Heart left ventricle (tissue), 16 donors: ENCODE measurements at regions not wholly inside any gene's neighbourhood (a gene's known extent, or its start where the extent isn't known, plus 50 kb on each side); places are given as distances from the start of the nearest gene placed in this dataset.

Source experiments
- ATAC-seq, 4 donors: fragments of 200-7000 bp; cut with Tn5 transposase; one replicate each; pipeline ENCODE4 v1.9.1; 2020 to 2022; ENCODE audit warnings: moderate library complexity in 4 of 4, mild to moderate bottlenecking in 3 of 4, moderate number of reproducible peaks in 1 of 4
- DNase-seq, 5 donors: peaks; one replicate each; pipeline ENCODE4 v3.0.0-alpha.2; 2020
- H3K27ac ChIP-seq, 12 donors: fragments of 200-600 bp; sonication (generic) in 4 of 12; one replicate each; pipeline versions ENCODE4 v1.5.0 to v1.8.0; 2016 to 2022; ENCODE audit warnings: mild to moderate bottlenecking in 2 of 12
- H3K27me3 ChIP-seq, 9 donors: fragments of 200-600 bp; sonication (generic) in 2 of 9; one replicate each; pipeline versions ENCODE4 v1.5.1 to v1.8.0; 2016 to 2022; ENCODE audit warnings: mild to moderate bottlenecking in 3 of 9
- H3K36me3 ChIP-seq, 9 donors: fragments of 200-600 bp; sonication (generic) in 2 of 9; one replicate each; pipeline versions ENCODE4 v1.5.0 to v1.8.0; 2018 to 2022; ENCODE audit warnings: mild to moderate bottlenecking in 2 of 9
- H3K4me1 ChIP-seq, 12 donors: fragments of 200-600 bp; sonication (generic) in 4 of 12; one replicate each; pipeline versions ENCODE4 v1.5.0 to v1.8.0; 2016 to 2022; ENCODE audit warnings: mild to moderate bottlenecking in 3 of 12
- H3K4me3 ChIP-seq, 12 donors: fragments of 200-600 bp; sonication (generic) in 4 of 12; one replicate each; pipeline versions ENCODE4 v1.5.0 to v1.8.0; 2017 to 2022; ENCODE audit warnings: mild to moderate bottlenecking in 9 of 12, moderate library complexity in 4 of 12
- H3K9me3 ChIP-seq, 12 donors: fragments of 200-600 bp; sonication (generic) in 4 of 12; one replicate each; pipeline versions ENCODE4 v1.5.0 to v1.8.0; 2016 to 2022; ENCODE audit warnings: mild to moderate bottlenecking in 1 of 12
- POLR2A ChIP-seq, 2 donors: fragments of 450-650 bp; IDR thresholded peaks; one replicate each; pipeline ENCODE4 v1.6.1; 2017; ENCODE audit warnings: antibody characterized with exemption in 2 of 2, mild to moderate bottlenecking in 2 of 2, moderate library complexity in 2 of 2
- WGBS, 4 donors: extraction: QIAGEN DNeasy Blood & Tissue Kit in 2 of 4; methylation state at CpG; one replicate each; pipeline versions ENCODE4 v1.1.5 to v1.1.7; 2013 to 2018; 5-methylcytosine and 5-hydroxymethylcytosine counted together
- intact Hi-C, 10 donors: fragments of 100-400 bp; cut with DNase I; formaldehyde crosslinking; loops; one replicate each; pipeline versions ENCODE4 v1.11.1 to v1.14.2; 2022
- TF ChIP-seq, protein P1 (sequence below), 12 donors: fragments of 200-600 bp; sonication (generic) in 4 of 12; IDR thresholded peaks; one replicate each; pipeline versions ENCODE4 v1.5.0 to v1.8.0; 2018 to 2022; ENCODE audit warnings: antibody characterized with exemption in 12 of 12, mild to moderate bottlenecking in 5 of 12
- donor health status: ischemic (EF 13 %, LVEDD 7.1; RV severe dilation, severe dysfunction).
- donor health status: healthy with polysubstance abuse.
- donor health status: DM: no; HTN: yes; CAD: no.
- donor health status: DM: no; HTN: no; CAD: no.
- donor health status: ischemic (EF 25% LVEDD 6.9; RV normal size, moderate dysfunction).
- donor health status: ischemic (EF 25% LVEDD 5.7; RV mildly dilated, moderate dysfunction).
- donor health status: healthy.
- donor health status: DM: yes; HTN: yes; CAD: no.
- donor health status: ischemic (EF 35%, LVEDD 5.7; RV mildly dilated, moderate dysfunction).
- donor health status: nonischemic (EF 11% LVEDD 7.7; RV severe dilation, severe dysfunction).
- donor health status: DM: yes; HTN: yes; CAD: no.
- donor health status: PGD.
- donor health status: ischemic (EF 29% LVEDD 5.4; RV normal size, mild dysfunction).
- donor health status: nonischemic (EF 23%, LVEDD 6.1; RV moderate dilation, normal function).

DNA sequence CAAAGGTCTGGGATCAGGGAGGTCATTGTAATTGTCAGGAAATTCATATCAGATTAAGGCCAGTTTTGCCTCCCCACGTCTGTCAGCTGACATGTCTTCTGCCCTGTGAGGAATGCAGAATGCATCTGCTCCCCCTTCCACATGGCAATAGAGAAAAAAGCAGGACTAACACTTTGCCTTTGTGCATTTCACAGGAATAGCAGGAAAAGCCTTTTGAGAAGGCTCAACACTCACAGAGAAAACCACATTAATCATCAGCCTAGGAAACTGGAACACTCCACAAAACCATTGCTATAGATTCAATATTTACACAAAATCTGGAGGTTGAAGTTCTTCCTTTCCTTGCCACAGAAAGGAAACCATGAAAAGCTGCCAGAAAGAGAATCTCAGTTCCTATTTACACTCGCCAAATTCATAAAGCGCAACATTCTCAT is 165.2 kb upstream of the HES1 start:
- intact Hi-C loops, result loop anchor here in 5 of 10 donors (5.0 to 10.0 kb wide), 4 partner anchors 183 to 347 kb away; no protein-coding TSS in a partner anchor

DNA sequence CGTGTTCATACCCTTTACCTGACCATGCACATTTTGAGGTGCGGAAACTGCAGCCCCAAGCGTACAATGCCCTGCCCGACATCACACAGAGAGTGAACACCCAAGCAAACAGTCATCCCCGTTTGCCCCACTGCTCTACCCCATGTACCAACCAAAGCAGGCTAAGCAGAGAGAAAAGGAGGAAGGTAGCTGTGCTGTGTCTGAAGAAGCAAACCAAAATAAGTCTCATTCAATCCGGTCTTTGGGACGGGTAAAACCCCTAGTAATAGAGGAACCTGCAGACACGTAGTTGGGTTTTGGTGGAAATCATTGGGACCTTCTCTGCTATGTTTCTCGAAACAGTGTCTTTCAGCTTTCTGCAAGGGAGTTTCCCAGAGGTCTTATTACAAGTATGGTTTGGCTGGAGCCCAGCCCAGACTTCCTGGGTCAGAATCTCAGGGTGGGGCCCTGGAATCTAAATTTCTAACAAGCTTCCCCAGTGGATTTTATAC is 164.6 kb upstream of the HES1 start:
- Histone ChIP-seq H3K4me3 (no peak overlapping the region), H3K27ac (no peak overlapping the region), H3K27me3 (peaks cover 0 to 10% (median 0%) of the 10 kb centered on the region in 9 donors), H3K36me3 (no peaks in the 10 kb centered on the region), H3K9me3 (no peaks in the 10 kb centered on the region), H3K4me1 (peaks cover 0 to 16% (median 0%) of the 10 kb centered on the region in 12 donors)
- intact Hi-C loops, result loop anchor here in 5 of 10 donors (5.0 to 10.0 kb wide), 4 partner anchors 184 to 346 kb away; no protein-coding TSS in a partner anchor
- TF ChIP-seq POLR2A (IDR thresholded peaks at IDR 0.05), result no peak
- TF ChIP-seq, protein P1, sequence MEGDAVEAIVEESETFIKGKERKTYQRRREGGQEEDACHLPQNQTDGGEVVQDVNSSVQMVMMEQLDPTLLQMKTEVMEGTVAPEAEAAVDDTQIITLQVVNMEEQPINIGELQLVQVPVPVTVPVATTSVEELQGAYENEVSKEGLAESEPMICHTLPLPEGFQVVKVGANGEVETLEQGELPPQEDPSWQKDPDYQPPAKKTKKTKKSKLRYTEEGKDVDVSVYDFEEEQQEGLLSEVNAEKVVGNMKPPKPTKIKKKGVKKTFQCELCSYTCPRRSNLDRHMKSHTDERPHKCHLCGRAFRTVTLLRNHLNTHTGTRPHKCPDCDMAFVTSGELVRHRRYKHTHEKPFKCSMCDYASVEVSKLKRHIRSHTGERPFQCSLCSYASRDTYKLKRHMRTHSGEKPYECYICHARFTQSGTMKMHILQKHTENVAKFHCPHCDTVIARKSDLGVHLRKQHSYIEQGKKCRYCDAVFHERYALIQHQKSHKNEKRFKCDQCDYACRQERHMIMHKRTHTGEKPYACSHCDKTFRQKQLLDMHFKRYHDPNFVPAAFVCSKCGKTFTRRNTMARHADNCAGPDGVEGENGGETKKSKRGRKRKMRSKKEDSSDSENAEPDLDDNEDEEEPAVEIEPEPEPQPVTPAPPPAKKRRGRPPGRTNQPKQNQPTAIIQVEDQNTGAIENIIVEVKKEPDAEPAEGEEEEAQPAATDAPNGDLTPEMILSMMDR (IDR thresholded peaks at IDR 0.05), result no peak
- peak in 1 of 5 donors; percentile 43 for DNase-seq
- 83 to 94% (median 84%) methylated on average over 9 of the region's 9 CpGs for WGBS, 4 donors
- peak in 1 of 4 donors; percentile 24 for ATAC-seq

More for the DNA sequence above, 165.2 kb upstream of the HES1 start:
- H3K4me1 ChIP-seq, result peaks cover 0 to 16% (median 0%) of the 10 kb centered on the region in 12 donors
- H3K27ac ChIP-seq, result no peak overlapping the region
- DNase-seq, result no peak
- TF ChIP-seq, protein P1 (IDR thresholded peaks at IDR 0.05), result no peak
- no peak for TF ChIP-seq POLR2A (IDR thresholded peaks at IDR 0.05)
- no peaks in the 10 kb centered on the region for H3K36me3 ChIP-seq
- ATAC-seq, result no peak
- H3K27me3 ChIP-seq, result peaks cover 0 to 10% (median 0%) of the 10 kb centered on the region in 9 donors
- WGBS, 4 donors, result 71 to 78% (median 75%) methylated on average over 3 of the region's 3 CpGs
- H3K4me3 ChIP-seq, result no peak overlapping the region
- no peaks in the 10 kb centered on the region for H3K9me3 ChIP-seq

DNA sequence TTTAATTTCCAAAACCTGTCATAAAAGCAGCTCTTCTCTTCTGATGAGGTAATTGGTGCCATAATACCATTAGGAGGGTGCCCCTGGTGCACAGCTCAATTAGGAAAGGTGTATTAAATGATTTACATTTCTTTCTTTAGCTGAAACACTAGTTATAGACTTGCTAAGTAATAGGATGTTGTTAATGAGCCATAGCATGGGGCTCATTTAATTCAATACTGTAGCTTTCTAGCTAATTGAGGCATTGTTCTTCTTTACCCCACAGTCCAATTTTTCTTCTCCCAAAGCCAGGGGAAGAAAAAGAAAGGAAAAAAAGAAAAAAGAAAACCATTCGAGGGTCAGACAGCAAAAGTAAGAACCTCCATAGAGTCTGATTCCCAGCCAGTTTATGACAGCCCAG is 164.0 kb upstream of the HES1 start:
- no peaks in the 10 kb centered on the region for H3K9me3 ChIP-seq
- no peaks in the 10 kb centered on the region for H3K36me3 ChIP-seq
- H3K4me1 ChIP-seq, result peaks cover 0 to 16% (median 0%) of the 10 kb centered on the region in 12 donors
- intact Hi-C loops, result loop anchor here in 5 of 10 donors (5.0 to 10.0 kb wide), 4 partner anchors 185 to 345 kb away; no protein-coding TSS in a partner anchor
- DNase-seq (no peak), ATAC-seq (no peak)
- 89 to 98% (median 93%) methylated on average over 1 of the region's 1 CpG for WGBS, 4 donors
- no peak overlapping the region for H3K4me3 ChIP-seq
- TF ChIP-seq, protein P1 (IDR thresholded peaks at IDR 0.05), result no peak
- no peak for TF ChIP-seq POLR2A (IDR thresholded peaks at IDR 0.05)
- H3K27me3 ChIP-seq, result peaks cover 0 to 10% (median 0%) of the 10 kb centered on the region in 9 donors
- H3K27ac ChIP-seq, result no peak overlapping the region

DNA sequence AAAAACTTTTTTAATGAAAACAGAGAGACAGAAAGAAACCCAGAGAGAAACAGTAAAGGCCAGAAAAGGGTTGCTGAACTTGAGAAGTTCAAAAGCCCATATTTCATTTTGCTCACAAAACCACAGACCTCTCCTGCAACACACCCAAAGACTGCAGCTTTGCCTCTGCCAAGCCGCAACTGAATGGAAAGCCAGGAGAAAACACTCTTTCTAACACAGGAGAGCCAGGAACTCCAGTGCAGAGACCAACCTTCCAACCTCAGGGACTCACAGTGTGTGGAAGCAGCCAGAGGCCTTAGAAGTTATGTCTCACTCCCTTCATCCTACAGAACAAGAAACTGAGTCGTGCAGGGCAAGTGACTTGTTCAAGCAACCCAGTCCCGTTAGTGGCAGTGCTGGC is 163.1 kb upstream of the HES1 start:
- H3K27me3 ChIP-seq, result peaks cover 0 to 7% (median 0%) of the 10 kb centered on the region in 9 donors
- no peaks in the 10 kb centered on the region for H3K9me3 ChIP-seq
- peaks cover 0 to 18% (median 0%) of the 10 kb centered on the region in 12 donors for H3K4me1 ChIP-seq
- DNase-seq, result no peak
- TF ChIP-seq POLR2A (IDR thresholded peaks at IDR 0.05), result no peak
- TF ChIP-seq, protein P1 (IDR thresholded peaks at IDR 0.05), result no peak
- no peak for ATAC-seq
- no peak overlapping the region for H3K4me3 ChIP-seq
- 89 to 97% (median 95%) methylated on average over 3 of the region's 3 CpGs for WGBS, 4 donors
- no peak overlapping the region for H3K27ac ChIP-seq
- no peaks in the 10 kb centered on the region for H3K36me3 ChIP-seq
- intact Hi-C loops, result loop anchor here in 5 of 10 donors (5.0 to 10.0 kb wide), 4 partner anchors 186 to 344 kb away; no protein-coding TSS in a partner anchor
